ENCODE measurements at regions not wholly inside any gene's neighbourhood (a gene's known extent, or its start where the extent isn't known, plus 50 kb on each side); places are given as distances from the start of the nearest gene placed in this dataset.
"Not testable (repeated sequence)": the region's sequence is repeated elsewhere in the genome, so short reads cannot be mapped to it uniquely, and the experiment has no call there.

- DNase-seq = no peak
- no peak overlapping the region for H3K27ac ChIP-seq (ENCODE audit: low read length)
- no peaks in the 10 kb centered on the region for H3K36me3 ChIP-seq (ENCODE audit: control insufficient read depth, insufficient read depth, low read length)
- no peaks in the 10 kb centered on the region for H3K9me3 ChIP-seq (replicated peaks; ENCODE audit: control insufficient read depth, low read depth, low read length)
- H3K27me3 ChIP-seq (ENCODE audit: control insufficient read depth, insufficient read depth, low read length) = no peaks in the 10 kb centered on the region
- H3K4me1 ChIP-seq (ENCODE audit: control insufficient read depth, insufficient read depth, low read length) = no peaks in the 10 kb centered on the region
- H3K4me3 ChIP-seq (ENCODE audit: low read length) = no peak overlapping the region
Measured at GRCh38 chr4:123167931-123168330, 228.7 kb upstream of the SPRY1 start.

GRCh38 chr4:123168812-123169211 is 227.8 kb upstream of the SPRY1 start:
- Histone ChIP-seq H3K4me1 (ENCODE audit: control insufficient read depth, insufficient read depth, low read length) (no peaks in the 10 kb centered on the region), H3K4me3 (ENCODE audit: low read length) (no peak overlapping the region), H3K36me3 (ENCODE audit: control insufficient read depth, insufficient read depth, low read length) (no peaks in the 10 kb centered on the region), H3K27me3 (ENCODE audit: control insufficient read depth, insufficient read depth, low read length) (no peaks in the 10 kb centered on the region), H3K9me3 (replicated peaks; ENCODE audit: control insufficient read depth, low read depth, low read length) (no peaks in the 10 kb centered on the region), H3K27ac (ENCODE audit: low read length) (no peak overlapping the region)
- WGBS (ENCODE audit: insufficient coverage) = 81% methylated on average over 2 of the region's 2 CpGs
- no peak for DNase-seq

- no CpG with 5 or more reads among the region's 4 CpGs for WGBS (ENCODE audit: insufficient coverage)
- no peaks in the 10 kb centered on the region for H3K36me3 ChIP-seq (ENCODE audit: control insufficient read depth, insufficient read depth, low read length)
- H3K9me3 ChIP-seq (replicated peaks; ENCODE audit: control insufficient read depth, low read depth, low read length) = no peaks in the 10 kb centered on the region
- DNase-seq = no peak
- H3K4me1 ChIP-seq (ENCODE audit: control insufficient read depth, insufficient read depth, low read length) = no peaks in the 10 kb centered on the region
- H3K27ac ChIP-seq (ENCODE audit: low read length) = no peak overlapping the region
- H3K4me3 ChIP-seq (ENCODE audit: low read length) = no peak overlapping the region
- H3K27me3 ChIP-seq (ENCODE audit: control insufficient read depth, insufficient read depth, low read length) = no peaks in the 10 kb centered on the region
Measured at GRCh38 chr4:123170843-123171242, 225.8 kb upstream of the SPRY1 start.

GRCh38 chr4:123176605-123177004 is 220.0 kb upstream of the SPRY1 start:
- DNase-seq = no peak
- Histone ChIP-seq H3K36me3 (ENCODE audit: control insufficient read depth, insufficient read depth, low read length) (no peaks in the 10 kb centered on the region), H3K27ac (ENCODE audit: low read length) (no peak overlapping the region), H3K27me3 (ENCODE audit: control insufficient read depth, insufficient read depth, low read length) (no peaks in the 10 kb centered on the region), H3K4me1 (ENCODE audit: control insufficient read depth, insufficient read depth, low read length) (no peaks in the 10 kb centered on the region), H3K4me3 (ENCODE audit: low read length) (no peak overlapping the region), H3K9me3 (replicated peaks; ENCODE audit: control insufficient read depth, low read depth, low read length) (no peaks in the 10 kb centered on the region)
- no CpG with 5 or more reads among the region's 2 CpGs for WGBS (ENCODE audit: insufficient coverage)

- Histone ChIP-seq H3K27me3 (ENCODE audit: control insufficient read depth, insufficient read depth, low read length) (no peaks in the 10 kb centered on the region), H3K9me3 (replicated peaks; ENCODE audit: control insufficient read depth, low read depth, low read length) (no peaks in the 10 kb centered on the region), H3K27ac (ENCODE audit: low read length) (no peak overlapping the region), H3K4me1 (ENCODE audit: control insufficient read depth, insufficient read depth, low read length) (no peaks in the 10 kb centered on the region), H3K4me3 (ENCODE audit: low read length) (no peak overlapping the region), H3K36me3 (ENCODE audit: control insufficient read depth, insufficient read depth, low read length) (no peaks in the 10 kb centered on the region)
- no peak for DNase-seq
Measured at GRCh38 chr4:123182289-123182688, 214.3 kb upstream of the SPRY1 start.

GRCh38 chr4:123183308-123183707 is 213.3 kb upstream of the SPRY1 start:
- no peaks in the 10 kb centered on the region for H3K27me3 ChIP-seq (ENCODE audit: control insufficient read depth, insufficient read depth, low read length)
- H3K4me1 ChIP-seq (ENCODE audit: control insufficient read depth, insufficient read depth, low read length) = no peaks in the 10 kb centered on the region
- DNase-seq = no peak
- no CpG with 5 or more reads among the region's 1 CpG for WGBS (ENCODE audit: insufficient coverage)
- no peaks in the 10 kb centered on the region for H3K9me3 ChIP-seq (replicated peaks; ENCODE audit: control insufficient read depth, low read depth, low read length)
- no peaks in the 10 kb centered on the region for H3K36me3 ChIP-seq (ENCODE audit: control insufficient read depth, insufficient read depth, low read length)
- no peak overlapping the region for H3K4me3 ChIP-seq (ENCODE audit: low read length)
- no peak overlapping the region for H3K27ac ChIP-seq (ENCODE audit: low read length)

- not testable (repeated sequence) for H3K9me3 ChIP-seq (replicated peaks; ENCODE audit: control insufficient read depth, low read depth, low read length); H3K4me3 ChIP-seq (ENCODE audit: low read length); H3K36me3 ChIP-seq (ENCODE audit: control insufficient read depth, insufficient read depth, low read length); H3K4me1 ChIP-seq (ENCODE audit: control insufficient read depth, insufficient read depth, low read length); H3K27ac ChIP-seq (ENCODE audit: low read length); H3K27me3 ChIP-seq (ENCODE audit: control insufficient read depth, insufficient read depth, low read length); DNase-seq
- no CpG with 5 or more reads among the region's 2 CpGs for WGBS (ENCODE audit: insufficient coverage)
Measured at GRCh38 chr4:123183754-123184153, 212.8 kb upstream of the SPRY1 start.

GRCh38 chr4:123186731-123187130 is 209.9 kb upstream of the SPRY1 start:
- H3K36me3 ChIP-seq (ENCODE audit: control insufficient read depth, insufficient read depth, low read length) = no peaks in the 10 kb centered on the region
- H3K27ac ChIP-seq (ENCODE audit: low read length) = no peak overlapping the region
- DNase-seq = no peak
- H3K4me1 ChIP-seq (ENCODE audit: control insufficient read depth, insufficient read depth, low read length) = no peaks in the 10 kb centered on the region
- H3K27me3 ChIP-seq (ENCODE audit: control insufficient read depth, insufficient read depth, low read length) = no peaks in the 10 kb centered on the region
- no peak overlapping the region for H3K4me3 ChIP-seq (ENCODE audit: low read length)
- H3K9me3 ChIP-seq (replicated peaks; ENCODE audit: control insufficient read depth, low read depth, low read length) = no peaks in the 10 kb centered on the region
- WGBS (ENCODE audit: insufficient coverage) = no CpG with 5 or more reads among the region's 1 CpG

GRCh38 chr4:123190176-123190575 is 206.4 kb upstream of the SPRY1 start:
- no peak overlapping the region for H3K27ac ChIP-seq (ENCODE audit: low read length)
- no peak for DNase-seq
- H3K4me3 ChIP-seq (ENCODE audit: low read length) = no peak overlapping the region
- no peaks in the 10 kb centered on the region for H3K36me3 ChIP-seq (ENCODE audit: control insufficient read depth, insufficient read depth, low read length)
- H3K27me3 ChIP-seq (ENCODE audit: control insufficient read depth, insufficient read depth, low read length) = no peaks in the 10 kb centered on the region
- H3K9me3 ChIP-seq (replicated peaks; ENCODE audit: control insufficient read depth, low read depth, low read length) = no peaks in the 10 kb centered on the region
- WGBS (ENCODE audit: insufficient coverage) = 100% methylated on average over 1 of the region's 5 CpGs
- no peaks in the 10 kb centered on the region for H3K4me1 ChIP-seq (ENCODE audit: control insufficient read depth, insufficient read depth, low read length)

- DNase-seq = no peak
- Histone ChIP-seq H3K27ac (ENCODE audit: low read length) (no peak overlapping the region), H3K4me1 (ENCODE audit: control insufficient read depth, insufficient read depth, low read length) (no peaks in the 10 kb centered on the region), H3K4me3 (ENCODE audit: low read length) (no peak overlapping the region), H3K9me3 (replicated peaks; ENCODE audit: control insufficient read depth, low read depth, low read length) (no peaks in the 10 kb centered on the region), H3K36me3 (ENCODE audit: control insufficient read depth, insufficient read depth, low read length) (no peaks in the 10 kb centered on the region), H3K27me3 (ENCODE audit: control insufficient read depth, insufficient read depth, low read length) (no peaks in the 10 kb centered on the region)
- WGBS (ENCODE audit: insufficient coverage) = no CpG with 5 or more reads among the region's 2 CpGs
Measured at GRCh38 chr4:123191728-123192127, 204.9 kb upstream of the SPRY1 start.

GRCh38 chr4:123193802-123194367 is 202.7 kb upstream of the SPRY1 start:
- Histone ChIP-seq H3K9me3 (replicated peaks; ENCODE audit: control insufficient read depth, low read depth, low read length) (no peaks in the 10 kb centered on the region), H3K4me1 (ENCODE audit: control insufficient read depth, insufficient read depth, low read length) (no peaks in the 10 kb centered on the region), H3K27ac (ENCODE audit: low read length) (no peak overlapping the region), H3K27me3 (ENCODE audit: control insufficient read depth, insufficient read depth, low read length) (no peaks in the 10 kb centered on the region), H3K36me3 (ENCODE audit: control insufficient read depth, insufficient read depth, low read length) (no peaks in the 10 kb centered on the region), H3K4me3 (ENCODE audit: low read length) (no peak overlapping the region)
- WGBS (ENCODE audit: insufficient coverage) = no CpG with 5 or more reads among the region's 3 CpGs
- DNase-seq = peak; percentile 32
